ENCODE measurements at regions not wholly inside any gene's neighbourhood (a gene's known extent, or its start where the extent isn't known, plus 50 kb on each side); places are given as distances from the start of the nearest gene placed in this dataset.

- DNase-seq = no peak
- TF ChIP-seq CTCF (IDR thresholded peaks at IDR 0.05) = no peak
- Histone ChIP-seq H3K4me1 (peaks cover 0 to 3% (median 0%) of the 10 kb centered on the region in 4 donors), H3K4me3 (no peak overlapping the region), H3K9me3 (no peaks in the 10 kb centered on the region), H3K36me3 (peaks cover 9 to 22% (median 10%) of the 10 kb centered on the region in 3 donors), H3K27ac (no peak overlapping the region), H3K27me3 (no peaks in the 10 kb centered on the region)
- intact Hi-C loops (cut with DNase I; ENCODE audit: low total_unique reads) = no loop called here
Observed at GRCh38 chr21:36237441-36237840, 80.8 kb downstream of the DOP1B start.

GRCh38 chr21:36239585-36239984, 80.4 kb upstream of the MORC3 start:
- no peaks in the 10 kb centered on the region for H3K9me3 ChIP-seq
- no peak for TF ChIP-seq CTCF (IDR thresholded peaks at IDR 0.05)
- no peaks in the 10 kb centered on the region for H3K27me3 ChIP-seq

GRCh38 chr21:36241717-36242116, 78.3 kb upstream of the MORC3 start:
- intact Hi-C loops (cut with DNase I; ENCODE audit: low total_unique reads) = no loop called here

More at GRCh38 chr21:36239585-36239984, 80.4 kb upstream of the MORC3 start:
- Histone ChIP-seq H3K4me3 (no peak overlapping the region), H3K27ac (no peak overlapping the region), H3K4me1 (no peaks in the 10 kb centered on the region), H3K36me3 (peaks cover 9 to 14% (median 10%) of the 10 kb centered on the region in 3 donors)
- DNase-seq = no peak
- intact Hi-C loops (cut with DNase I; ENCODE audit: low total_unique reads) = no loop called here

GRCh38 chr21:36245115-36245514, 74.9 kb upstream of the MORC3 start:
- intact Hi-C loops (cut with DNase I; ENCODE audit: low total_unique reads) = no loop called here
- no peak for DNase-seq
- Histone ChIP-seq H3K27ac (no peak overlapping the region), H3K4me3 (no peak overlapping the region), H3K9me3 (no peaks in the 10 kb centered on the region), H3K4me1 (no peaks in the 10 kb centered on the region), H3K27me3 (no peaks in the 10 kb centered on the region), H3K36me3 (peaks cover 16 to 41% (median 36%) of the 10 kb centered on the region in 3 donors)
- no peak for TF ChIP-seq CTCF (IDR thresholded peaks at IDR 0.05)

More at GRCh38 chr21:36241717-36242116, 78.3 kb upstream of the MORC3 start:
- peaks cover 25 to 34% (median 26%) of the 10 kb centered on the region in 3 donors for H3K36me3 ChIP-seq
- H3K9me3 ChIP-seq = no peaks in the 10 kb centered on the region
- no peak for TF ChIP-seq CTCF (IDR thresholded peaks at IDR 0.05)
- no peaks in the 10 kb centered on the region for H3K4me1 ChIP-seq
- no peaks in the 10 kb centered on the region for H3K27me3 ChIP-seq
- no peak overlapping the region for H3K4me3 ChIP-seq
- H3K27ac ChIP-seq = no peak overlapping the region
- DNase-seq = no peak

GRCh38 chr21:36245649-36246048, 74.3 kb upstream of the MORC3 start:
- Histone ChIP-seq H3K4me3 (no peak overlapping the region), H3K27ac (no peak overlapping the region), H3K27me3 (no peaks in the 10 kb centered on the region), H3K36me3 (peaks cover 22 to 47% (median 40%) of the 10 kb centered on the region in 3 donors), H3K9me3 (no peaks in the 10 kb centered on the region), H3K4me1 (no peaks in the 10 kb centered on the region)
- no peak for TF ChIP-seq CTCF (IDR thresholded peaks at IDR 0.05)
- intact Hi-C loops (cut with DNase I; ENCODE audit: low total_unique reads) = no loop called here
- DNase-seq = no peak

GRCh38 chr21:36246080-36246631, 73.8 kb upstream of the MORC3 start:
- intact Hi-C loops (cut with DNase I; ENCODE audit: low total_unique reads) = no loop called here
- DNase-seq = no peak
- Histone ChIP-seq H3K4me3 (no peak overlapping the region), H3K27me3 (no peaks in the 10 kb centered on the region), H3K36me3 (peaks cover 27 to 52% (median 44%) of the 10 kb centered on the region in 3 donors), H3K4me1 (no peaks in the 10 kb centered on the region), H3K9me3 (no peaks in the 10 kb centered on the region), H3K27ac (no peak overlapping the region)
- no peak for TF ChIP-seq CTCF (IDR thresholded peaks at IDR 0.05)
